ENCODE measurements at regions not wholly inside any gene's neighbourhood (a gene's known extent, or its start where the extent isn't known, plus 50 kb on each side); places are given as distances from the start of the nearest gene placed in this dataset.
"Not testable (repeated sequence)": the region's sequence is repeated elsewhere in the genome, so short reads cannot be mapped to it uniquely, and the experiment has no call there.

DNA sequence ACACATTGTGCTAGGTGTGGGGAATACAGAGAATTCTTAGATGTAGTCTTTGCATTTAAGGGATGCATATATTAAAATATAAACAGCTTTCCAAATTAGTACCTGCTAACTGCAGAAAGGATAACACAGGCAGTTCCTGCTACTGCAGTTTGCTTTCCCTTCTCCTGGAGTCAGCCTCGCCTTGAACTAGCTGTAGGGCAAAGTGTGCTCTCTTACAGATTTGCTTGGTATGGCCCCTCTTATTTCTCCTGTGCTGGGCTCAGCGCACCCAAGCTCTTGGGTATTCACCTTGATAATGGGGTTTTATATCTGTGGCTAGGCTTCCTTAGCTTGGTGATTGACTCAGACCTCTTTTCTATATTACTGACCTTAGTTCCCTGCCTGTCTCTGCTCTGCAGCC, 108.4 kb upstream of the PNPT1 start:
- Histone ChIP-seq H3F3A (ENCODE audit: control insufficient read depth, insufficient read depth) (no peaks in the 10 kb centered on the region), H3K27ac (ENCODE audit: low read depth, low read length) (no peak overlapping the region), H3K4me3 (ENCODE audit: low read length) (no peak overlapping the region), H3K9me2 (replicated peaks; ENCODE audit: control insufficient read depth, low read length) (no peaks in the 10 kb centered on the region), H3K4me1 (ENCODE audit: control insufficient read depth, low read length) (no peaks in the 10 kb centered on the region), H3K9me3 (ENCODE audit: control insufficient read depth, insufficient read depth, low read length) (no peaks in the 10 kb centered on the region), H3K27me3 (ENCODE audit: control insufficient read depth, low read length) (peaks cover 6% of the 10 kb centered on the region; the same call in 1 of the 2 replicates), H3K36me3 (ENCODE audit: control insufficient read depth, low read length) (no peaks in the 10 kb centered on the region), H3K79me2 (ENCODE audit: control insufficient read depth, low read length) (no peaks in the 10 kb centered on the region), H4K20me1 (ENCODE audit: control insufficient read depth, insufficient read depth, low read depth, low read length) (no peaks in the 10 kb centered on the region), H3K4me2 (ENCODE audit: low read length) (no peak overlapping the region)
- TF ChIP-seq, protein P1, sequence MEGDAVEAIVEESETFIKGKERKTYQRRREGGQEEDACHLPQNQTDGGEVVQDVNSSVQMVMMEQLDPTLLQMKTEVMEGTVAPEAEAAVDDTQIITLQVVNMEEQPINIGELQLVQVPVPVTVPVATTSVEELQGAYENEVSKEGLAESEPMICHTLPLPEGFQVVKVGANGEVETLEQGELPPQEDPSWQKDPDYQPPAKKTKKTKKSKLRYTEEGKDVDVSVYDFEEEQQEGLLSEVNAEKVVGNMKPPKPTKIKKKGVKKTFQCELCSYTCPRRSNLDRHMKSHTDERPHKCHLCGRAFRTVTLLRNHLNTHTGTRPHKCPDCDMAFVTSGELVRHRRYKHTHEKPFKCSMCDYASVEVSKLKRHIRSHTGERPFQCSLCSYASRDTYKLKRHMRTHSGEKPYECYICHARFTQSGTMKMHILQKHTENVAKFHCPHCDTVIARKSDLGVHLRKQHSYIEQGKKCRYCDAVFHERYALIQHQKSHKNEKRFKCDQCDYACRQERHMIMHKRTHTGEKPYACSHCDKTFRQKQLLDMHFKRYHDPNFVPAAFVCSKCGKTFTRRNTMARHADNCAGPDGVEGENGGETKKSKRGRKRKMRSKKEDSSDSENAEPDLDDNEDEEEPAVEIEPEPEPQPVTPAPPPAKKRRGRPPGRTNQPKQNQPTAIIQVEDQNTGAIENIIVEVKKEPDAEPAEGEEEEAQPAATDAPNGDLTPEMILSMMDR (IDR thresholded peaks at IDR 0.05; ENCODE audit: low read depth, low read length, poor library complexity, severe bottlenecking): no peak
- TF ChIP-seq EZH2phosphoT487 (IDR thresholded peaks at IDR 0.05; ENCODE audit: borderline replicate concordance, low read length): no peak

DNA sequence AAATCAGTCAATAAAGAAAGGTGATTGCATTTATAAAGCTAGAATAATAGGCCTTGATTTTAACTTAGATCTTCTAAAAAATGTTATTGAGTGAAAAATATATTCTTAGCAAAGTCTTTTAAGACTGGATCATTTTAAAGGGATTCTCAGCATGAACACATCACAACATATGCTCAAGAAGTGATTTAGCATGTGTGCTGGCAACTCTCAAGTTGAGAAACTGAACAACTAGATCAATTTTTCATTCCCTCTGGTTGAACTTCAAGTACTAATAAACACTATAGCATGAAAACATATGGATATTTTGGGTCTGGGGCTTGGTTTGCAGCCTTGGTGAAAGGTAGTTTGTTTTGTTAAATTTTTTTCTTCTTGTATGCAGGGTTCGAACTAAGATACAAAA, 107.8 kb upstream of the PNPT1 start:
- Histone ChIP-seq H3K4me3 (ENCODE audit: low read length) (no peak overlapping the region), H3K27ac (ENCODE audit: low read depth, low read length) (no peak overlapping the region), H3F3A (ENCODE audit: control insufficient read depth, insufficient read depth) (no peaks in the 10 kb centered on the region), H4K20me1 (ENCODE audit: control insufficient read depth, insufficient read depth, low read depth, low read length) (no peaks in the 10 kb centered on the region), H3K79me2 (ENCODE audit: control insufficient read depth, low read length) (no peaks in the 10 kb centered on the region), H3K9me3 (ENCODE audit: control insufficient read depth, insufficient read depth, low read length) (no peaks in the 10 kb centered on the region), H3K4me1 (ENCODE audit: control insufficient read depth, low read length) (no peaks in the 10 kb centered on the region), H3K36me3 (ENCODE audit: control insufficient read depth, low read length) (no peaks in the 10 kb centered on the region), H3K4me2 (ENCODE audit: low read length) (no peak overlapping the region), H3K9me2 (replicated peaks; ENCODE audit: control insufficient read depth, low read length) (no peaks in the 10 kb centered on the region), H3K27me3 (ENCODE audit: control insufficient read depth, low read length) (peaks cover 6% of the 10 kb centered on the region; the same call in 1 of the 2 replicates)
- TF ChIP-seq, protein P1 (IDR thresholded peaks at IDR 0.05; ENCODE audit: low read depth, low read length, poor library complexity, severe bottlenecking): no peak
- no peak for TF ChIP-seq EZH2phosphoT487 (IDR thresholded peaks at IDR 0.05; ENCODE audit: borderline replicate concordance, low read length)

DNA sequence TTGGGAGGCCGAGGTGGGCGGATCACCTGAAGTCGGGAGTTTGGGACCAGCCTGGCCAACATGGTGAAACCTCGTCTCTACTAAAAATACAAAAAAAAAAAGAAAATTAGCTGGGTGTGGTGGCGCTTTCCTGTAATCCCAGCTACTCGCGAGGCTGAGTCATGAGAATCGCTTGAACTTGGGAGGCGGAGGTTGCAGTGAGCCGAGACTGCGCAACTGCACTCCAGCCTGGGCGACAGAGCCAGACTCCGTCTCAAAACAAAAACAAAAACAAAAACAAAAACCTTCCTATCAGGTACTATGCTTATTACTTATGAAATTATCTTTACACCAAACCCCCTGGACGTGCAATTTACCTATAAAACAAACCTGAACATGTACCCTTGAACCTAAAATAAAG, 106.0 kb upstream of the PNPT1 start:
- H3K9me3 ChIP-seq (ENCODE audit: control insufficient read depth, insufficient read depth, low read length); H3K4me1 ChIP-seq (ENCODE audit: control insufficient read depth, low read length); H3K9me2 ChIP-seq (replicated peaks; ENCODE audit: control insufficient read depth, low read length): not testable (repeated sequence)

GRCh38 chr2:55796121-55796520, 102.5 kb upstream of the PNPT1 start:
- no peaks in the 10 kb centered on the region for H3K36me3 ChIP-seq (ENCODE audit: control insufficient read depth, low read length)
- H3F3A ChIP-seq (ENCODE audit: control insufficient read depth, insufficient read depth): no peaks in the 10 kb centered on the region
- no peaks in the 10 kb centered on the region for H3K9me2 ChIP-seq (replicated peaks; ENCODE audit: control insufficient read depth, low read length)
- H3K4me3 ChIP-seq (ENCODE audit: low read length): no peak overlapping the region
- no peak overlapping the region for H3K4me2 ChIP-seq (ENCODE audit: low read length)
- no peaks in the 10 kb centered on the region for H3K79me2 ChIP-seq (ENCODE audit: control insufficient read depth, low read length)
- H3K4me1 ChIP-seq (ENCODE audit: control insufficient read depth, low read length): no peaks in the 10 kb centered on the region
- TF ChIP-seq EZH2phosphoT487 (IDR thresholded peaks at IDR 0.05; ENCODE audit: borderline replicate concordance, low read length): no peak
- TF ChIP-seq, protein P1 (IDR thresholded peaks at IDR 0.05; ENCODE audit: low read depth, low read length, poor library complexity, severe bottlenecking): no peak
- H3K9me3 ChIP-seq (ENCODE audit: control insufficient read depth, insufficient read depth, low read length): no peaks in the 10 kb centered on the region
- no peak overlapping the region for H3K27ac ChIP-seq (ENCODE audit: low read depth, low read length)
- no peaks in the 10 kb centered on the region for H4K20me1 ChIP-seq (ENCODE audit: control insufficient read depth, insufficient read depth, low read depth, low read length)
- H3K27me3 ChIP-seq (ENCODE audit: control insufficient read depth, low read length): no peaks in the 10 kb centered on the region

More for the DNA sequence above, 106.0 kb upstream of the PNPT1 start:
- H3K27me3 ChIP-seq (ENCODE audit: control insufficient read depth, low read length); H3K79me2 ChIP-seq (ENCODE audit: control insufficient read depth, low read length); H3K27ac ChIP-seq (ENCODE audit: low read depth, low read length); H4K20me1 ChIP-seq (ENCODE audit: control insufficient read depth, insufficient read depth, low read depth, low read length); H3K36me3 ChIP-seq (ENCODE audit: control insufficient read depth, low read length); H3K4me2 ChIP-seq (ENCODE audit: low read length); H3K4me3 ChIP-seq (ENCODE audit: low read length); H3F3A ChIP-seq (ENCODE audit: control insufficient read depth, insufficient read depth): not testable (repeated sequence)

DNA sequence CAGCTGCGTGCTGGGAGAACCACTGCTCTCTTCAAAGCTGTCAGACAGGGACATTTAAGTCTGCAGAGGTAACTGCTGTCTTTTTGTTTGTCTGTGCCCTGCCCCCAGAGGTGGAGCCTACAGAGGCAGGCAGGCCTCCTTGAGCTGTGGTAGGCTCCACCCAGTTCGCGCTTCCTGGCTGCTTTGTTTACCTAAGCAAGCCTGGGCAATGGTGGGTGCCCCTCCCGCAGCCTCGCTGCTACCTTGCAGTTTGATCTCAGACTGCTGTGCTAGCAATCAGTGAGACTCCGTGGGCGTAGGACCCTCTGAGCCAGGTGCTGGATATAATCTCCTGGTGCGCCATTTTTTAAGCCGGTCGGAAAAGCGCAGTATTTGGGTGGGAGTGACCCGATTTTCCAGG, 100.0 kb upstream of the PNPT1 start:
- not testable (repeated sequence) for H3K4me3 ChIP-seq (ENCODE audit: low read length); H3K36me3 ChIP-seq (ENCODE audit: control insufficient read depth, low read length); H3K27ac ChIP-seq (ENCODE audit: low read depth, low read length); H3F3A ChIP-seq (ENCODE audit: control insufficient read depth, insufficient read depth); H3K9me2 ChIP-seq (replicated peaks; ENCODE audit: control insufficient read depth, low read length); H3K4me2 ChIP-seq (ENCODE audit: low read length); H3K27me3 ChIP-seq (ENCODE audit: control insufficient read depth, low read length); H3K79me2 ChIP-seq (ENCODE audit: control insufficient read depth, low read length); H3K4me1 ChIP-seq (ENCODE audit: control insufficient read depth, low read length); H3K9me3 ChIP-seq (ENCODE audit: control insufficient read depth, insufficient read depth, low read length); H4K20me1 ChIP-seq (ENCODE audit: control insufficient read depth, insufficient read depth, low read depth, low read length)
